H9 (cell line): ENCODE measurements at regions not wholly inside any gene's neighbourhood (a gene's known extent, or its start where the extent isn't known, plus 50 kb on each side); places are given as distances from the start of the nearest gene placed in this dataset.
A peak's percentile ranks its signal among the peaks of the same experiment; 100 is the strongest.

Source experiments
- DNase-seq: peaks from one replicate; pipeline ENCODE4 v3.0.0-alpha.2; 2017
- H2AFZ ChIP-seq: one replicate; pipeline ENCODE4 v1.6.1; 2013; ENCODE audit warnings: mild to moderate bottlenecking, low read length, control low read depth, moderate library complexity
- H2AK5ac ChIP-seq: 2 replicates; pipeline ENCODE4 v1.6.1; 2013; ENCODE audit warnings: low read length, control low read depth, mixed read lengths; ENCODE audit not compliant: insufficient read length
- H2BK120ac ChIP-seq: one replicate; pipeline ENCODE4 v1.6.1; 2013; ENCODE audit warnings: low read depth, mild to moderate bottlenecking, low read length, control low read depth, inconsistent platforms; ENCODE audit not compliant: poor library complexity, severe bottlenecking
- H2BK12ac ChIP-seq: 2 replicates; pipeline ENCODE4 v1.6.1; 2013; ENCODE audit warnings: low read length, control low read depth, mixed read lengths, low read depth; ENCODE audit not compliant: insufficient read length
- H2BK15ac ChIP-seq: 2 replicates; pipeline ENCODE4 v1.6.1; 2013; ENCODE audit warnings: low read depth, low read length, control low read depth
- H2BK20ac ChIP-seq: one replicate; pipeline ENCODE4 v1.6.1; 2013; ENCODE audit warnings: low read depth, mild to moderate bottlenecking, low read length, control low read depth, inconsistent platforms; ENCODE audit not compliant: poor library complexity, severe bottlenecking
- H2BK5ac ChIP-seq: 2 replicates; pipeline ENCODE4 v1.6.1; 2013; ENCODE audit warnings: low read length, control low read depth, mixed read lengths; ENCODE audit not compliant: insufficient read length
- H3K14ac ChIP-seq: 2 replicates; pipeline ENCODE4 v1.6.1; 2013; ENCODE audit warnings: low read length, control low read depth; ENCODE audit not compliant: insufficient read depth
- H3K18ac ChIP-seq: 2 replicates; pipeline ENCODE4 v1.6.1; 2013; ENCODE audit warnings: low read depth, mild to moderate bottlenecking, mixed read lengths, low read length, control low read depth; ENCODE audit not compliant: insufficient read length
- H3K23ac ChIP-seq: 2 replicates; pipeline ENCODE4 v1.6.1; 2013; ENCODE audit warnings: low read length, control low read depth, mixed read lengths, low read depth; ENCODE audit not compliant: insufficient read length
- H3K23me2 ChIP-seq: 2 replicates; pipeline ENCODE4 v1.6.1; 2013; ENCODE audit warnings: low read depth, mild to moderate bottlenecking, mixed read lengths, low read length, control low read depth; ENCODE audit not compliant: insufficient read length, poor library complexity, severe bottlenecking
- H3K27ac ChIP-seq: 2 replicates; pipeline ENCODE4 v1.5.1; 2013; ENCODE audit warnings: low read length, control low read depth, mixed read lengths, low read depth; ENCODE audit not compliant: insufficient read length
- H3K27me3 ChIP-seq: 2 replicates; pipeline ENCODE4 v1.6.1; 2013; ENCODE audit warnings: low read length, control low read depth, inconsistent platforms; ENCODE audit not compliant: insufficient read depth
- H3K4ac ChIP-seq: 2 replicates; pipeline ENCODE4 v1.6.1; 2013; ENCODE audit warnings: low read depth, mild to moderate bottlenecking, control low read depth, inconsistent platforms, low read length, moderate library complexity
- H3K4me1 ChIP-seq: 2 replicates; pipeline ENCODE4 v1.6.1; 2013; ENCODE audit warnings: low read length, control low read depth, inconsistent platforms; ENCODE audit not compliant: insufficient read depth
- H3K4me2 ChIP-seq: 2 replicates; pipeline ENCODE4 v1.6.1; 2013; ENCODE audit warnings: low read length, control low read depth, mixed read lengths; ENCODE audit not compliant: insufficient read length, insufficient read depth
- H3K56ac ChIP-seq: 2 replicates; pipeline ENCODE4 v1.6.1; 2013; ENCODE audit warnings: low read depth, mild to moderate bottlenecking, mixed read lengths, low read length, control low read depth; ENCODE audit not compliant: insufficient read length
- H3K79me1 ChIP-seq: 2 replicates; pipeline ENCODE4 v1.6.1; 2013; ENCODE audit warnings: low read depth, mild to moderate bottlenecking, moderate library complexity, low read length, control low read depth, inconsistent platforms; ENCODE audit not compliant: insufficient read depth, poor library complexity, severe bottlenecking
- H3K79me2 ChIP-seq: 2 replicates; pipeline ENCODE4 v1.6.1; 2013; ENCODE audit warnings: low read length, control low read depth, inconsistent platforms; ENCODE audit not compliant: insufficient read depth
- H3K9ac ChIP-seq: 2 replicates; pipeline ENCODE4 v1.6.1; 2013; ENCODE audit warnings: low read length, control low read depth, mixed read lengths; ENCODE audit not compliant: insufficient read length; ENCODE audit errors: extremely low read depth
- H3K9me3 ChIP-seq: one replicate; pipeline ENCODE4 v1.6.1; 2013; ENCODE audit warnings: low read depth, low read length, inconsistent platforms; ENCODE audit not compliant: control insufficient read depth
- H3T11ph ChIP-seq: one replicate; pipeline ENCODE4 v1.6.1; 2013; ENCODE audit warnings: mild to moderate bottlenecking, low read length, control low read depth, inconsistent platforms
- H4K20me1 ChIP-seq: one replicate; pipeline ENCODE4 v1.6.1; 2013; ENCODE audit not compliant: control insufficient read depth, insufficient read length, insufficient read depth
- H4K5ac ChIP-seq: 2 replicates; pipeline ENCODE4 v1.6.1; 2013; ENCODE audit warnings: low read depth, mild to moderate bottlenecking, mixed read lengths, low read length, control low read depth; ENCODE audit not compliant: insufficient read length
- H4K8ac ChIP-seq: replicated peaks from 2 replicates; pipeline ENCODE4 v1.6.1; 2013; ENCODE audit warnings: low read length, control low read depth, mixed read lengths, low read depth; ENCODE audit not compliant: insufficient read length
- H4K91ac ChIP-seq: 2 replicates; pipeline ENCODE4 v1.6.1; 2013; ENCODE audit warnings: low read depth, mild to moderate bottlenecking, moderate library complexity, mixed read lengths, low read length, control low read depth; ENCODE audit not compliant: insufficient read length
- H3K27ac Mint-ChIP-seq, 3 experiments: 2 replicates in 2 of 3; 3 replicates in 1 of 3; pipeline ENCODE4 v1.8.0; 2020 to 2021; ENCODE audit warnings: mixed read lengths in 3 of 3, mild to moderate bottlenecking in 1 of 3, moderate library complexity in 1 of 3
- H3K27me3 Mint-ChIP-seq: 2 replicates; pipeline ENCODE4 v1.8.0; 2021; ENCODE audit warnings: low read depth, mild to moderate bottlenecking, moderate library complexity, mixed read lengths
- H3K36me3 Mint-ChIP-seq, 3 experiments: 2 replicates in 2 of 3; 3 replicates in 1 of 3; pipeline ENCODE4 v1.8.0; 2020 to 2021; ENCODE audit warnings: low read depth in 3 of 3, mixed read lengths in 3 of 3; ENCODE audit not compliant: insufficient read depth in 1 of 3
- H3K4me1 Mint-ChIP-seq, 2 experiments: 2 replicates each; pipeline ENCODE4 v1.8.0; 2020; ENCODE audit warnings: mixed read lengths in 2 of 2
- H3K4me3 Mint-ChIP-seq, 2 experiments: 2 replicates in 1 of 2; 3 replicates in 1 of 2; pipeline ENCODE4 v1.8.0; 2020 to 2021; ENCODE audit warnings: mild to moderate bottlenecking in 2 of 2, mixed read lengths in 2 of 2, moderate library complexity in 1 of 2
- H3K9me3 Mint-ChIP-seq, 2 experiments: 2 replicates in 1 of 2; 3 replicates in 1 of 2; pipeline ENCODE4 v1.8.0; 2020; ENCODE audit warnings: mild to moderate bottlenecking in 2 of 2, mixed read lengths in 2 of 2, moderate library complexity in 1 of 2
- WGBS: extraction: QIAGEN DNeasy Blood & Tissue Kit; methylation state at CpG from one replicate; pipeline ENCODE4 v1.1.7; 2013; ENCODE audit warnings: missing lambda C conversion rate, low lambda C conversion rate, mixed read lengths; ENCODE audit not compliant: insufficient read length; ENCODE audit errors: extremely low coverage; 5-methylcytosine and 5-hydroxymethylcytosine counted together
- TF ChIP-seq, protein P1 (sequence below): fragments of 200-600 bp; sonication (generic); conservative IDR thresholded peaks from 3 replicates; pipeline ENCODE4 v1.8.0; 2021; ENCODE audit warnings: antibody characterized with exemption, mild to moderate bottlenecking

DNA sequence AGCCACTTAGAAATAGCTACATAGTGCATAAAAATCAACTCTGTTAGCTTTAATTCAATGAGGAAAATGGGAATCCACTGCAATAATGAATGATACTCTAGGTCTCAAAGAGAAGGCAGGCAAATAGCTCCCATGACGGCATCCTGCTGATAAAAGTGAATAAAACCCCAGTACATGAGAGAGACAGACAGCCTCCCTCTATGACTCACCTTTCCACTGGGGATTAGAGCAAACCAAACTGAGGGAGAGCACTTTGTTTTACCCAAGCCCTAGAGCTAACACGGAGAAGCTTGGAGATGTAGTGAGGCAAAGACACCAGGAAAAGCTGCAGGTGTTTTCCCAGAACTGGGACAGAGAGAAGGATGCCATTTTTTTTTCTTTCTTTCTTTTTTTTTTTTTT is 621.9 kb downstream of the LRRIQ3 start:
- Mint-ChIP-seq H3K27ac (peak overlapping the region in 1 of 3 experiments; percentile 84; a peak in 1 of 7 replicates), H3K9me3 (peaks cover 11 to 14% of the 10 kb centered on the region in 2 experiments; a peak in 4 of 5 replicates), H3K27me3 (no peaks in the 10 kb centered on the region), H3K36me3 (peaks cover 0 to 21% (median 4%) of the 10 kb centered on the region in 3 experiments; a peak in 5 of 7 replicates), H3K4me1 (peaks cover 13 to 15% of the 10 kb centered on the region in 2 experiments), H3K4me3 (no peak overlapping the region)
- Histone ChIP-seq H2AK5ac (no peak overlapping the region), H3K4me1 (no peaks in the 10 kb centered on the region), H2BK15ac (no peak overlapping the region), H4K8ac (no peak overlapping the region), H3K27ac (no peak overlapping the region), H4K20me1 (no peaks in the 10 kb centered on the region), H4K91ac (no peak overlapping the region), H2BK20ac (no peak overlapping the region), H3K79me2 (no peaks in the 10 kb centered on the region), H3K23ac (no peak overlapping the region), H2AFZ (no peak overlapping the region), H3K27me3 (no peaks in the 10 kb centered on the region), H3K14ac (no peak overlapping the region), H2BK12ac (no peak overlapping the region), H2BK120ac (no peak overlapping the region), H3K9me3 (no peaks in the 10 kb centered on the region), H3K9ac (no peak overlapping the region), H3K4me2 (no peak overlapping the region), H2BK5ac (no peak overlapping the region), H3K4ac (no peak overlapping the region), H3K23me2 (no peaks in the 10 kb centered on the region), H3K56ac (no peak overlapping the region), H3K18ac (no peak overlapping the region), H3K79me1 (no peaks in the 10 kb centered on the region), H4K5ac (no peak overlapping the region), H3T11ph (no peak overlapping the region)
- TF ChIP-seq, protein P1, sequence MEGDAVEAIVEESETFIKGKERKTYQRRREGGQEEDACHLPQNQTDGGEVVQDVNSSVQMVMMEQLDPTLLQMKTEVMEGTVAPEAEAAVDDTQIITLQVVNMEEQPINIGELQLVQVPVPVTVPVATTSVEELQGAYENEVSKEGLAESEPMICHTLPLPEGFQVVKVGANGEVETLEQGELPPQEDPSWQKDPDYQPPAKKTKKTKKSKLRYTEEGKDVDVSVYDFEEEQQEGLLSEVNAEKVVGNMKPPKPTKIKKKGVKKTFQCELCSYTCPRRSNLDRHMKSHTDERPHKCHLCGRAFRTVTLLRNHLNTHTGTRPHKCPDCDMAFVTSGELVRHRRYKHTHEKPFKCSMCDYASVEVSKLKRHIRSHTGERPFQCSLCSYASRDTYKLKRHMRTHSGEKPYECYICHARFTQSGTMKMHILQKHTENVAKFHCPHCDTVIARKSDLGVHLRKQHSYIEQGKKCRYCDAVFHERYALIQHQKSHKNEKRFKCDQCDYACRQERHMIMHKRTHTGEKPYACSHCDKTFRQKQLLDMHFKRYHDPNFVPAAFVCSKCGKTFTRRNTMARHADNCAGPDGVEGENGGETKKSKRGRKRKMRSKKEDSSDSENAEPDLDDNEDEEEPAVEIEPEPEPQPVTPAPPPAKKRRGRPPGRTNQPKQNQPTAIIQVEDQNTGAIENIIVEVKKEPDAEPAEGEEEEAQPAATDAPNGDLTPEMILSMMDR = no peak
- no CpG with 5 or more reads among the region's 2 CpGs for WGBS
- no peak for DNase-seq
